ENCODE measurements at regions not wholly inside any gene's neighbourhood (a gene's known extent, or its start where the extent isn't known, plus 50 kb on each side); places are given as distances from the start of the nearest gene placed in this dataset.
"Not testable (repeated sequence)": the region's sequence is repeated elsewhere in the genome, so short reads cannot be mapped to it uniquely, and the experiment has no call there.

GRCh38 chr6:154598399-154598798 is 87.9 kb upstream of the CNKSR3 start:
- DNase-seq (ENCODE audit: low spot score), result no peak

GRCh38 chr6:154602296-154602695 is 91.8 kb upstream of the CNKSR3 start:
- no peak for DNase-seq (ENCODE audit: low spot score)

- no peak for DNase-seq (ENCODE audit: low spot score)
Measured at GRCh38 chr6:154602708-154603107, 92.2 kb upstream of the CNKSR3 start.

- DNase-seq (ENCODE audit: low spot score), result no peak
Measured at GRCh38 chr6:154604119-154604518, 93.6 kb upstream of the CNKSR3 start.

- DNase-seq (ENCODE audit: low spot score), result no peak
Measured at GRCh38 chr6:154605178-154605881, 94.8 kb upstream of the CNKSR3 start.

GRCh38 chr6:154605882-154606370 is 95.4 kb upstream of the CNKSR3 start:
- no peak for DNase-seq (ENCODE audit: low spot score)

- DNase-seq (ENCODE audit: low spot score), result no peak
Measured at GRCh38 chr6:154606457-154606856, 96.0 kb upstream of the CNKSR3 start.

- no peak for DNase-seq (ENCODE audit: low spot score)
Measured at GRCh38 chr6:154606860-154607259, 96.4 kb upstream of the CNKSR3 start.

- DNase-seq (ENCODE audit: low spot score), result no peak
Measured at GRCh38 chr6:154611241-154611640, 100.8 kb upstream of the CNKSR3 start.

- no peak for DNase-seq (ENCODE audit: low spot score)
Measured at GRCh38 chr6:154611847-154612246, 101.4 kb upstream of the CNKSR3 start.

- DNase-seq (ENCODE audit: low spot score), result no peak
Measured at GRCh38 chr6:154613137-154613676, 102.7 kb upstream of the CNKSR3 start.

GRCh38 chr6:154614101-154614500 is 103.6 kb upstream of the CNKSR3 start:
- DNase-seq (ENCODE audit: low spot score), result no peak

GRCh38 chr6:154614641-154615040 is 104.2 kb upstream of the CNKSR3 start:
- no peak for DNase-seq (ENCODE audit: low spot score)

- no peak for DNase-seq (ENCODE audit: low spot score)
Measured at GRCh38 chr6:154615483-154616025, 105.1 kb upstream of the CNKSR3 start.

- no peak for DNase-seq (ENCODE audit: low spot score)
Measured at GRCh38 chr6:154617175-154617574, 106.7 kb upstream of the CNKSR3 start.

- no peak for DNase-seq (ENCODE audit: low spot score)
Measured at GRCh38 chr6:154619146-154619545, 108.7 kb upstream of the CNKSR3 start.

GRCh38 chr6:154621686-154622085 is 111.2 kb upstream of the CNKSR3 start:
- no peak for DNase-seq (ENCODE audit: low spot score)

GRCh38 chr6:154622618-154623336 is 110.4 kb upstream of the SCAF8 start:
- no peak for DNase-seq (ENCODE audit: low spot score)

- no peak for DNase-seq (ENCODE audit: low spot score)
Measured at GRCh38 chr6:154623391-154623790, 109.8 kb upstream of the SCAF8 start.

- DNase-seq (ENCODE audit: low spot score), result no peak
Measured at GRCh38 chr6:154624038-154624599, 109.1 kb upstream of the SCAF8 start.

GRCh38 chr6:154624727-154625126 is 108.5 kb upstream of the SCAF8 start:
- DNase-seq (ENCODE audit: low spot score), result not testable (repeated sequence)

GRCh38 chr6:154625721-154626120 is 107.5 kb upstream of the SCAF8 start:
- DNase-seq (ENCODE audit: low spot score), result no peak

GRCh38 chr6:154629127-154629526 is 104.1 kb upstream of the SCAF8 start:
- no peak for DNase-seq (ENCODE audit: low spot score)
